Tibial nerve (tissue), 4 donors: ENCODE measurements at regions not wholly inside any gene's neighbourhood (a gene's known extent, or its start where the extent isn't known, plus 50 kb on each side); places are given as distances from the start of the nearest gene placed in this dataset.

Experiments used
- DNase-seq, 2 donors: peaks; one replicate each; pipeline ENCODE4 v3.0.0-alpha.2; 2019; ENCODE audit warnings: low spot score in 2 of 2
- H3K27ac ChIP-seq, 4 donors: fragments of 200-600 bp; sonication (generic) in 3 of 4; one replicate each; pipeline ENCODE4 v1.5.1; 2017 to 2019; ENCODE audit warnings: mild to moderate bottlenecking in 1 of 4
- H3K27me3 ChIP-seq, 2 donors: fragments of 200-600 bp; sonication (generic) in 1 of 2; one replicate each; pipeline versions ENCODE4 v1.5.1 to v1.6.0; 2017 to 2019
- H3K36me3 ChIP-seq, 3 donors: fragments of 200-600 bp; sonication (generic); one replicate each; pipeline ENCODE4 v1.5.1; 2018 to 2019
- H3K4me1 ChIP-seq, 4 donors: fragments of 200-600 bp; sonication (generic) in 3 of 4; one replicate each; pipeline ENCODE4 v1.5.1; 2017 to 2019
- H3K4me3 ChIP-seq, 4 donors: fragments of 200-600 bp; sonication (generic) in 3 of 4; one replicate each; pipeline ENCODE4 v1.5.1; 2017 to 2019; ENCODE audit warnings: mild to moderate bottlenecking in 1 of 4, moderate library complexity in 1 of 4
- H3K9me3 ChIP-seq, 4 donors: fragments of 200-600 bp; sonication (generic) in 3 of 4; one replicate each; pipeline ENCODE4 v1.5.1; 2017 to 2019
- CTCF ChIP-seq, 5 experiments: fragments of 200-600 bp in 3 of 5; fragments of 450-650 bp in 2 of 5; sonication (generic) in 3 of 5; IDR thresholded peaks; one replicate each; pipeline ENCODE4 v1.5.1; 2016 to 2019; ENCODE audit warnings: antibody characterized with exemption in 5 of 5, mild to moderate bottlenecking in 3 of 5, moderate library complexity in 2 of 5
- EP300 ChIP-seq, 2 donors: sonication (generic); formaldehyde crosslinking; IDR thresholded peaks; one replicate each; pipeline ENCODE4 v1.6.1; 2017; ENCODE audit warnings: antibody characterized with exemption in 2 of 2, mild to moderate bottlenecking in 1 of 2
- POLR2A ChIP-seq, 2 donors: fragments of 450-650 bp; IDR thresholded peaks; one replicate each; pipeline ENCODE4 v1.6.1; 2017; ENCODE audit warnings: antibody characterized with exemption in 2 of 2, mild to moderate bottlenecking in 2 of 2, moderate library complexity in 2 of 2
- WGBS, 2 donors: methylation state at CpG; one replicate each; pipeline ENCODE4 v1.1.5; 2018; 5-methylcytosine and 5-hydroxymethylcytosine counted together

DNA sequence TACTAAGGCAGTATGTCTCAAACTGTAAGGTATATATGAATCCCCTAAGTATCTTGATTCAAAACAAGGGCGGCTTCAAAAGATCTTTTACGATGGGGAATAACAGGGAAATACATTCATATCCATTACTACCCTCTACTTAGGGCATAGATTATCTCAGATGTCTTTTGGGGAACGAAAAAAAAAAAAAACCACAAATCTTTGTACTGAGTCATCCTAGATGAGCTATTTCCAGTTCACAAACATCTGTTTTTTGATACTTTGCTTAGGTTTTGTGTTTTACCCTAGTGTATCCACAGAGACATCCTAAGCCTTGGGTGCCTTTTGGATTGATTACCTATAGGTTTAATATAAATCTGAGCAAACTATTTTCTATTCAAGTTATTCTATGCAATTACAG is 457.2 kb downstream of the NLGN4X start:
- no peaks in the 10 kb centered on the region for H3K27me3 ChIP-seq
- no peak overlapping the region for H3K4me3 ChIP-seq
- H3K4me1 ChIP-seq: no peaks in the 10 kb centered on the region
- no peak overlapping the region for H3K27ac ChIP-seq
- WGBS, 2 donors: 72 to 73% methylated on average over 3 of the region's 3 CpGs
- no peaks in the 10 kb centered on the region for H3K36me3 ChIP-seq
- DNase-seq: no peak
- H3K9me3 ChIP-seq: no peaks in the 10 kb centered on the region
- TF ChIP-seq EP300 (IDR thresholded peaks at IDR 0.05) (no peak), POLR2A (IDR thresholded peaks at IDR 0.05) (no peak), CTCF (IDR thresholded peaks at IDR 0.05) (no peak)

GRCh38 chrX:5756616-5757015 is 472.1 kb downstream of the NLGN4X start:
- TF ChIP-seq POLR2A (IDR thresholded peaks at IDR 0.05): no peak
- TF ChIP-seq CTCF (IDR thresholded peaks at IDR 0.05): no peak
- no peak for TF ChIP-seq EP300 (IDR thresholded peaks at IDR 0.05)
- 82 to 83% methylated on average over 4 of the region's 4 CpGs for WGBS, 2 donors
- DNase-seq: no peak
- Histone ChIP-seq H3K4me1 (no peaks in the 10 kb centered on the region), H3K36me3 (no peaks in the 10 kb centered on the region), H3K9me3 (no peaks in the 10 kb centered on the region), H3K27me3 (no peaks in the 10 kb centered on the region), H3K27ac (no peak overlapping the region), H3K4me3 (no peak overlapping the region)

DNA sequence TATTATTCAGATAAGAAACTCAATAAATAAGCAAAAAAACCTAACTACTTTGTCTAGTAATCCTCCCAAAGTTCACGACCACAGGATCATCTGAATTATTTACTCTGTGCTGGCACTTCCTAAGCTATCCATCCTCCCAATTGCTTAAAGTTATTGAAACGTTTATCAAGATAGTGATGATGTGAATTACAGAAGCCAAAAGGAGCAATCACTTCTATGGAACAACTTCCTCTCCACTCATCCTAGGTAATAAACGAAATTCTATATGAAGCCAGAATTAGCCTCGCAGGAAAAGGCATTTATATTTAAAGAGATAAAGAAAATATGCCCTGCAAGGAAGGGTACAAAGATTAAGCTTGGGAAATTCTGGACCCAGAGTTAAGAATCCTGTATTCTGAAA is 475.4 kb downstream of the NLGN4X start:
- no peaks in the 10 kb centered on the region for H3K4me1 ChIP-seq

DNA sequence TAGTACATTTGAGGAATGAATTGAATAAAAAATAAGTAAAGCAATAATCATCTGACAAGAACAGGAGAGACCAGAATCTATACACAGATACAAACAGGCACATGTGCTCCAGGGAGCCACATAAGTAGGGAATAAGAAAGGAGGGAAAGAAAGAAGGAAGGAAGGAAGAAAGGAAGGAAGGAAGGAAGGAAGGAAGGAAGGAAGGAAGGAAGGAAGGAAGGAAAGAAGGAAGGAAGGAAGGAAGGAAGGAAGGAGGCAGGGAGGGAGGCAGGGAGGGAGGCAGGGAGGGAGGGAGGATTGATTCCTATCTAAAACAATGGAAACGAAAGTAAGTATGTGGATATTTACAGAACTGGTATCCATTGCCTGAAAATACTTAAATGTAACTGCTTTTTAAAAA is 475.8 kb downstream of the NLGN4X start:
- no peak for TF ChIP-seq EP300 (IDR thresholded peaks at IDR 0.05)
- TF ChIP-seq POLR2A (IDR thresholded peaks at IDR 0.05): no peak
- TF ChIP-seq CTCF (IDR thresholded peaks at IDR 0.05): no peak
- H3K36me3 ChIP-seq: no peaks in the 10 kb centered on the region
- H3K27ac ChIP-seq: no peak overlapping the region
- H3K27me3 ChIP-seq: no peaks in the 10 kb centered on the region
- no peak for DNase-seq
- 73 to 83% methylated on average over 1 of the region's 1 CpG for WGBS, 2 donors
- no peaks in the 10 kb centered on the region for H3K9me3 ChIP-seq
- H3K4me1 ChIP-seq: no peaks in the 10 kb centered on the region
- H3K4me3 ChIP-seq: no peak overlapping the region

More for the DNA sequence above, 475.4 kb downstream of the NLGN4X start:
- Histone ChIP-seq H3K9me3 (no peaks in the 10 kb centered on the region), H3K27me3 (no peaks in the 10 kb centered on the region), H3K27ac (no peak overlapping the region), H3K36me3 (no peaks in the 10 kb centered on the region), H3K4me3 (no peak overlapping the region)
- 64 to 69% methylated on average over 4 of the region's 4 CpGs for WGBS, 2 donors
- TF ChIP-seq CTCF (IDR thresholded peaks at IDR 0.05): no peak
- TF ChIP-seq EP300 (IDR thresholded peaks at IDR 0.05): no peak
- TF ChIP-seq POLR2A (IDR thresholded peaks at IDR 0.05): no peak
- DNase-seq: no peak

DNA sequence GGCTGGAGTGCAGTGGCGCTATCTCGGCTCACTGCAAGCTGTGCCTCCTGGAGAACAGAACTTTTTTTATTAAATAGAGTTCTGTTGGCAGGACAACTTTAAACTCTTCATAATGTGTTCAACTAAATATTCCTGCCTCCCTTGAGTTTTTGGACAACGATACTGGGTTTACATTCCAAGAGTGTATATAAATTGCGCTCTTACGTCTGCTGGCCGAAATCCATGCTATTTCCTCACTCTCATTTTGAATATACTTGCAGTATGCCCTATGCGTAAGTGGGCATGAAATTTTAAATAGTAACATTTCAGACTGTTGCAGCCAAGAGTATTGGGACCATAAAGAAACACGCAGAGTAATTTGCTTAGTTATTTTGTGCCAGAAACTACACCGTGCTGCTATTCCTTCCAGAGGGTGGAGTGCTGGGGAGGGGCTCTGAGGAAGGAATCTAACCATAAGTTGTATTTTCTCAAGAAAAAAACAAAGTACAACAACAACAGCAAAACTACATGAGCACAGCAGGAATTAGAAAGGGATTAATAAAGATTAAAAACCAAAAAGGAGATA is 480.0 kb downstream of the NLGN4X start:
- no peak for DNase-seq
- no peaks in the 10 kb centered on the region for H3K27me3 ChIP-seq
- no peak for TF ChIP-seq POLR2A (IDR thresholded peaks at IDR 0.05)
- H3K4me1 ChIP-seq: no peaks in the 10 kb centered on the region
- no peak overlapping the region for H3K4me3 ChIP-seq
- no peaks in the 10 kb centered on the region for H3K36me3 ChIP-seq
- no peaks in the 10 kb centered on the region for H3K9me3 ChIP-seq
- no peak overlapping the region for H3K27ac ChIP-seq
- WGBS, 2 donors: 64 to 77% methylated on average over 9 of the region's 9 CpGs

DNA sequence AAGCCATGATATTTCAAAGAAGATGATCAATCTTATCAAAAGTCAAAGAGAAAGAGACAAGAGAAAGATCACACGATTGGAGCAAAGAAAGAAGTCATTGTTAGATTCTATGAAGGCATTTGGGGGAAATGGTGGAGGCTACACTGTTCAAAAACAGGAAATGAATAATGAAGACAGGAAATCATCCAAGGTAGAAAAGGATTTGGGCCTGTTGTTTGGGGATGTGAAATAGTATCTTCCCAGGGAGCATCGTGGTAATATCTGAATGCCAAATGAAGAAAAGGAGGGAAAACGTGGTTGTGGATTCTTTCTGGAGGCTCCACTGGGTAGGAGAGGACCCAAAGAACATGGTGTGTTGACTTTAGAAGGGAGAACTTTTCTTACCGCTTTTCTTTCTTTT is 482.4 kb downstream of the NLGN4X start:
- no peak overlapping the region for H3K4me3 ChIP-seq
- H3K27me3 ChIP-seq: no peaks in the 10 kb centered on the region
- 64 to 75% methylated on average over 4 of the region's 4 CpGs for WGBS, 2 donors
- no peaks in the 10 kb centered on the region for H3K36me3 ChIP-seq
- H3K4me1 ChIP-seq: no peaks in the 10 kb centered on the region
- TF ChIP-seq POLR2A (IDR thresholded peaks at IDR 0.05) (no peak), EP300 (IDR thresholded peaks at IDR 0.05) (no peak), CTCF (IDR thresholded peaks at IDR 0.05) (no peak)
- DNase-seq: no peak
- H3K27ac ChIP-seq: no peak overlapping the region
- no peaks in the 10 kb centered on the region for H3K9me3 ChIP-seq
